ENCODE measurements at regions not wholly inside any gene's neighbourhood (a gene's known extent, or its start where the extent isn't known, plus 50 kb on each side); places are given as distances from the start of the nearest gene placed in this dataset.

DNA sequence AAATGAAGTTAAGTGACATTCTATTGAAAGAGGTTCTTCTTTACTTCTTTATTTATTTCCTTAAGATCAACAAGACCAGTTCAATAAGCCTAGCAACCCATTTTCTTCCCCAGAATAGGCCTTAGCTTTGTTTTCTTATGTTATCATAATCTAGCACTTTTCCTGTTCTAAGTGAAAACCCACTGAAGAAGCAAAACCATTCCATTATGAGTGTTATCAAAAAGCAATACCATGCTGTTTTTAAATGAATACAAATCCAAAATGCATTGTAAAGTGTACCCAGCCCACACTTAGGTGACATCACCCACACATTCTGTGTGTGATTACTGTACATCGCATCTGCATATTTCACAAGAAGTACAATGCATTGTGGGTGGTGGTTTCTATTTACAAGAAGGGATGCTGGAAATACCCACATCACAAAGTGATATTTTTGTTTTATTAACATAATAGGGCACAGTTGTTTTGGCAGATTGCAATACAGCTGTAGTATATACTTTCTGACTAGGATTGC lies 679.5 kb downstream of the KCNJ3 start:
- DNase-seq, result no peak
- no peak overlapping the region for H3K4me3 ChIP-seq
- H3K9ac ChIP-seq (ENCODE audit: low read depth in 2 of 2, low read length in 2 of 2), result no peak overlapping the region
- no peaks in the 10 kb centered on the region for H3K27me3 ChIP-seq
- no peaks in the 10 kb centered on the region for H3K36me3 ChIP-seq
- no peaks in the 10 kb centered on the region for H3K4me1 ChIP-seq
- TF ChIP-seq, protein P1, sequence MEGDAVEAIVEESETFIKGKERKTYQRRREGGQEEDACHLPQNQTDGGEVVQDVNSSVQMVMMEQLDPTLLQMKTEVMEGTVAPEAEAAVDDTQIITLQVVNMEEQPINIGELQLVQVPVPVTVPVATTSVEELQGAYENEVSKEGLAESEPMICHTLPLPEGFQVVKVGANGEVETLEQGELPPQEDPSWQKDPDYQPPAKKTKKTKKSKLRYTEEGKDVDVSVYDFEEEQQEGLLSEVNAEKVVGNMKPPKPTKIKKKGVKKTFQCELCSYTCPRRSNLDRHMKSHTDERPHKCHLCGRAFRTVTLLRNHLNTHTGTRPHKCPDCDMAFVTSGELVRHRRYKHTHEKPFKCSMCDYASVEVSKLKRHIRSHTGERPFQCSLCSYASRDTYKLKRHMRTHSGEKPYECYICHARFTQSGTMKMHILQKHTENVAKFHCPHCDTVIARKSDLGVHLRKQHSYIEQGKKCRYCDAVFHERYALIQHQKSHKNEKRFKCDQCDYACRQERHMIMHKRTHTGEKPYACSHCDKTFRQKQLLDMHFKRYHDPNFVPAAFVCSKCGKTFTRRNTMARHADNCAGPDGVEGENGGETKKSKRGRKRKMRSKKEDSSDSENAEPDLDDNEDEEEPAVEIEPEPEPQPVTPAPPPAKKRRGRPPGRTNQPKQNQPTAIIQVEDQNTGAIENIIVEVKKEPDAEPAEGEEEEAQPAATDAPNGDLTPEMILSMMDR (IDR thresholded peaks at IDR 0.05), result no peak
- intact Hi-C loops (cut with DNase I), result loop anchor here (10.0 kb wide), 3 partner anchors 947 to 1817 kb away; no protein-coding TSS in a partner anchor
- H3K27ac ChIP-seq, result no peak overlapping the region
- no peaks in the 10 kb centered on the region for H3K9me3 ChIP-seq

DNA sequence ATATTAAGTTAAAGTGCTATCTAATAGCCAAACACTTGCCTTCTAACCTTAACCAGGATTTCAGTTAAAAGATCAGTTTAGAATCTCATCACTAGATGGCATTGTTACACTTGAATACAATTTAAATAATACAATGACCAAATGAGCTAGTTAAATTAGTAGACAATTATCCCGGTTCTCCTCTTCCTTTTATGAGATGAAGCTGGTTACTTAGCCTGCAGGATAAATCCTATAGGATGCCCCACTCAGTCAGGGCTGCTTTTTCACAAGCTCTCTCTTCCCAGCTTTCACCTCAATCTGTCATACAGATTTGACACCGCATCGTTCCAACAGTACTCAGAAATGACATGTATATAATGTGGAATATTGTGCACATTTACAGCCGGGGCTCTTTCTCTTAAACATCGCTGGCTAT lies 678.8 kb downstream of the KCNJ3 start:
- H3K9me3 ChIP-seq, result no peaks in the 10 kb centered on the region
- no peaks in the 10 kb centered on the region for H3K36me3 ChIP-seq
- H3K9ac ChIP-seq (ENCODE audit: low read depth in 2 of 2, low read length in 2 of 2), result no peak overlapping the region
- DNase-seq, result no peak
- no peak overlapping the region for H3K27ac ChIP-seq
- intact Hi-C loops (cut with DNase I), result loop anchor here (10.0 kb wide), 3 partner anchors 948 to 1818 kb away; no protein-coding TSS in a partner anchor
- no peaks in the 10 kb centered on the region for H3K27me3 ChIP-seq
- TF ChIP-seq, protein P1 (IDR thresholded peaks at IDR 0.05), result peak; percentile 19
- no peaks in the 10 kb centered on the region for H3K4me1 ChIP-seq
- H3K4me3 ChIP-seq, result no peak overlapping the region

DNA sequence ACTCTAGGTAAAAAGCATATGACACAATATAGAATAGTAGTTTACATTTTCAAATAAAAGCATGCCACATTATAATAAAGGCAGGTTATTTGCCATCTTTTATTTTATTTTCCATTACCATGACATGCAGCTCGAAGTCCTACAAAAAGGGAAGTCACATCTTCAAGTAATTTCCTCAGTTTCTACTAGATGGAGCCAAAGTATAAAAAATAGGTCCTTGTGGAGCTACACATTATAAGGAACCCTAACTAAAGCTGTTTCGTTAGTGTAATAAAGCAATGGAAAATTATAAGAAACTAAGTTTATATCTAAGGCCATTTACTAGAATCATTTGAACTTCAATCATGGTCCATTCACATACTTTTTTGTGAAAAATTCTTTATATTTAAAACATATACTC lies 674.5 kb downstream of the KCNJ3 start:
- Histone ChIP-seq H3K9ac (ENCODE audit: low read depth in 2 of 2, low read length in 2 of 2) (no peak overlapping the region), H3K36me3 (no peaks in the 10 kb centered on the region), H3K4me3 (no peak overlapping the region), H3K9me3 (no peaks in the 10 kb centered on the region), H3K27me3 (no peaks in the 10 kb centered on the region), H3K4me1 (no peaks in the 10 kb centered on the region), H3K27ac (no peak overlapping the region)
- intact Hi-C loops (cut with DNase I), result loop anchor here (10.0 kb wide), 3 partner anchors 952 to 1822 kb away; no protein-coding TSS in a partner anchor
- no peak for DNase-seq
- TF ChIP-seq, protein P1 (IDR thresholded peaks at IDR 0.05), result no peak

DNA sequence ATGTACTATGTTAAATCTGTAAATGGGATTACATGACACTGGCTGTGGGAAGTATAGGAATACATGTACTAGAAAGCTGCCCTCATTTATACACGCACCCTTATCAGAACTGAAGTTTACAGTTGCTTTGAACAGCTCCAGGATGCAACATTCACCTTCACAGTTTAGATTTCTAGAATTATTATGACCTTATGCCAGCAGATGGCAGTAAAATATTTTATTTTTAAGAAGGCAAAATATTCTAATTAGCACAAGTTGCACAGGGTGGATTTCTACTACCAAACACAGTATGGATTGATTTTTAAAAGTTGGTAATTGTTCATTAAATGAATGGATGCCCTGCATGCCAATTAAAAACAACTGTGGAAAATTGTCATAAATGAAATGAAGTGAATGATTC lies 670.4 kb downstream of the KCNJ3 start:
- Histone ChIP-seq H3K9ac (ENCODE audit: low read depth in 2 of 2, low read length in 2 of 2) (no peak overlapping the region), H3K27ac (no peak overlapping the region), H3K36me3 (no peaks in the 10 kb centered on the region), H3K27me3 (no peaks in the 10 kb centered on the region), H3K4me3 (no peak overlapping the region), H3K9me3 (no peaks in the 10 kb centered on the region), H3K4me1 (no peaks in the 10 kb centered on the region)
- TF ChIP-seq, protein P1 (IDR thresholded peaks at IDR 0.05), result peak; percentile 24
- DNase-seq, result no peak
- intact Hi-C loops (cut with DNase I), result no loop called here

DNA sequence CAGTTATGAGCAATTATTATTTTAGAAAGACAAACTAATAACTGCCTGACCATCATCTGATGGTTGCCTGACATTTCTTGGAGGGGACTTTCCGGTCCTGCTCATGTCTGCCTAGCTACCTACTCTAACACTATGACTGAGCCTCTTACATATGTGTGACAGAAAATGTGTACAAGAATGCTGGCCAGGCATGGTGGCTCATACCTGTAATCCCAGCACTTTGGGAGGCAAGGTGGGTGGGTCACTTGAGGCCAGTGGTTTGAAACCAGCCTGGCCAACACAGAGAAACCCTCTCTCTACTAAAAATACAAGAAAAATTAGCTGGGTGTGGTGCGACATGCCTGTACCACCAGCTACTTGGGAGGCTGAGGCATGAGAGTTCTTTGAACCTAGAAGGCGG lies 666.3 kb downstream of the KCNJ3 start:
- no peak overlapping the region for H3K9ac ChIP-seq (ENCODE audit: low read depth in 2 of 2, low read length in 2 of 2)
- H3K27ac ChIP-seq, result no peak overlapping the region
- TF ChIP-seq, protein P1 (IDR thresholded peaks at IDR 0.05), result no peak
- intact Hi-C loops (cut with DNase I), result no loop called here
- no peak overlapping the region for H3K4me3 ChIP-seq
- H3K36me3 ChIP-seq, result no peaks in the 10 kb centered on the region
- H3K9me3 ChIP-seq, result no peaks in the 10 kb centered on the region
- no peaks in the 10 kb centered on the region for H3K27me3 ChIP-seq
- no peaks in the 10 kb centered on the region for H3K4me1 ChIP-seq
- no peak for DNase-seq
